Suprapubic skin (tissue), 4 donors: ENCODE measurements at regions not wholly inside any gene's neighbourhood (a gene's known extent, or its start where the extent isn't known, plus 50 kb on each side); places are given as distances from the start of the nearest gene placed in this dataset.

ENCODE experiments used
- DNase-seq, 2 donors: peaks; one replicate each; pipeline ENCODE4 v3.0.0-alpha.2; 2019; ENCODE audit warnings: low spot score in 2 of 2
- H3K27ac ChIP-seq: fragments of 200-600 bp; sonication (generic); one replicate; pipeline ENCODE4 v1.5.1; 2019
- H3K27me3 ChIP-seq: fragments of 200-600 bp; sonication (generic); one replicate; pipeline ENCODE4 v1.5.1; 2019
- H3K36me3 ChIP-seq: fragments of 200-600 bp; sonication (generic); one replicate; pipeline ENCODE4 v1.5.1; 2019
- H3K4me1 ChIP-seq: fragments of 200-600 bp; sonication (generic); one replicate; pipeline ENCODE4 v1.5.1; 2019
- H3K4me3 ChIP-seq: fragments of 200-600 bp; sonication (generic); one replicate; pipeline ENCODE4 v1.5.1; 2019; ENCODE audit warnings: mild to moderate bottlenecking
- H3K9me3 ChIP-seq: fragments of 200-600 bp; sonication (generic); one replicate; pipeline ENCODE4 v1.5.1; 2019
- EP300 ChIP-seq: sonication (generic); formaldehyde crosslinking; IDR thresholded peaks from one replicate; pipeline ENCODE4 v1.6.1; 2017; ENCODE audit warnings: antibody characterized with exemption
- POLR2A ChIP-seq, 2 donors: fragments of 450-650 bp; IDR thresholded peaks; one replicate each; pipeline ENCODE4 v1.6.1; 2017; ENCODE audit warnings: antibody characterized with exemption in 2 of 2, mild to moderate bottlenecking in 2 of 2, moderate library complexity in 2 of 2
- POLR2AphosphoS5 ChIP-seq, 3 donors: sonication (generic); formaldehyde crosslinking; IDR thresholded peaks; one replicate each; pipeline ENCODE4 v1.6.1; 2017; ENCODE audit warnings: antibody characterized with exemption in 3 of 3
- WGBS: methylation state at CpG from one replicate; pipeline ENCODE4 v1.1.5; 2018; 5-methylcytosine and 5-hydroxymethylcytosine counted together
- TF ChIP-seq, protein P1 (sequence below), 2 donors: fragments of 200-600 bp in 1 of 2; fragments of 450-650 bp in 1 of 2; sonication (generic) in 1 of 2; IDR thresholded peaks; one replicate each; pipeline ENCODE4 v1.5.1; 2016 to 2019; ENCODE audit warnings: antibody characterized with exemption in 2 of 2, mild to moderate bottlenecking in 1 of 2, moderate library complexity in 1 of 2

DNA sequence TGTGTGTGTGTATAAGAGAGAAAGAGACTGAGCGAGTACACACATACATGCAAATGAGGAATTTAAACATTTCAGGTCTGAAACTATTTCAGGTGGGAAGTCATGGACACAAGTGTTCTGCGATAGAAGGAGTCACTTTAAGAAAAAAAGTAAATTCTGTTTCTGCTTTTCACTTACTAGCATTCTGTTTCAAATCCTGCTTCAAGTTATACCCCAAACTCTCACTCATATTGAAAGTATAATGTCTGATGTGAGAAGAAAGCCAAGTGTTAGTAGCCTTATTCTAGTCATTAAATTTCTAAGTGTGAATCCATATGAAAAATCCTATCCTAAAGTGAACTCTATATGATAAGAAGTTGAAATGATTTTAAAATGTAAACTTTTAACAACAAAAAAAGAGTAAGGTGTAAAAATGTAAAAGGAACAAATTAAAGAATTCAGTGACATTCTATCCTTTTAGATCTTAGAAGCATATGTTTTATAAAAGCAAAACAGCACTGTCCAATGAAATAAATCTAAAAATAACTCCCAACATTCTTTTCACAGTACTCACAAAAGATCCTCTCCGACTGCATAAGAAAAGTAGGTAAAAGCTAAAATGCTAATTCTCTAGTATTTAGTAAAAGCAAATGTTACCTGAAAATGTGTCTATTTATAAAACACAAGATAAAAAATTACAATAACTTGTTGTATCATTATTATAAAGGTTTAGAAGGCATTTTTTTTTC lies 570.6 kb downstream of the ZEB2 start:
- 74% methylated on average over 3 of the region's 3 CpGs for WGBS
- Histone ChIP-seq H3K4me3 (peak overlapping the region; percentile 2), H3K4me1 (no peaks in the 10 kb centered on the region), H3K27ac (peak overlapping the region; percentile 57), H3K27me3 (no peaks in the 10 kb centered on the region), H3K36me3 (no peaks in the 10 kb centered on the region), H3K9me3 (no peaks in the 10 kb centered on the region)
- TF ChIP-seq POLR2AphosphoS5 (IDR thresholded peaks at IDR 0.05): no peak
- no peak for TF ChIP-seq EP300
- no peak for DNase-seq

DNA sequence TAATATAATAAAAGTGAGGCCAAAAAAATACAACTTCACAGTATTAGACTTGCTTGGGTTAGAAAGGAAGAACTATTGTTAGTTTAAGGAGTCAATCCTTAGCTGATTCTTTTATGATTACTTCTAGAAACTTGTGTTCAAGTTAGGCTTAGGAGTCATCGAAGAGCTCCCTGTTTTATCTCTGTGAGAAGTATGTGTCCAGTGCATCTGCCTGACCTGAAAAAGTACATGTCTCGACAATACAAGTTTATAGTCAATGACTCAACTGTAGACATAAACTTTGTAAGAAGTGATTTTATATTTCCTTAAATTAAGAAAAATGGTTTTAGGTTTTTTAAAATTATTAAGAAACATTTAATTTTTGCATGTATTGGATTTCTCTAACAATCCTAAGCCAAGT lies 571.2 kb downstream of the ZEB2 start:
- Histone ChIP-seq H3K4me3 (peak overlapping the region; percentile 2), H3K9me3 (no peaks in the 10 kb centered on the region), H3K27ac (peak overlapping the region; percentile 57), H3K36me3 (no peaks in the 10 kb centered on the region), H3K4me1 (no peaks in the 10 kb centered on the region), H3K27me3 (no peaks in the 10 kb centered on the region)
- TF ChIP-seq POLR2AphosphoS5 (IDR thresholded peaks at IDR 0.05) (no peak), POLR2A (IDR thresholded peaks at IDR 0.05) (no peak), EP300 (no peak)
- TF ChIP-seq, protein P1, sequence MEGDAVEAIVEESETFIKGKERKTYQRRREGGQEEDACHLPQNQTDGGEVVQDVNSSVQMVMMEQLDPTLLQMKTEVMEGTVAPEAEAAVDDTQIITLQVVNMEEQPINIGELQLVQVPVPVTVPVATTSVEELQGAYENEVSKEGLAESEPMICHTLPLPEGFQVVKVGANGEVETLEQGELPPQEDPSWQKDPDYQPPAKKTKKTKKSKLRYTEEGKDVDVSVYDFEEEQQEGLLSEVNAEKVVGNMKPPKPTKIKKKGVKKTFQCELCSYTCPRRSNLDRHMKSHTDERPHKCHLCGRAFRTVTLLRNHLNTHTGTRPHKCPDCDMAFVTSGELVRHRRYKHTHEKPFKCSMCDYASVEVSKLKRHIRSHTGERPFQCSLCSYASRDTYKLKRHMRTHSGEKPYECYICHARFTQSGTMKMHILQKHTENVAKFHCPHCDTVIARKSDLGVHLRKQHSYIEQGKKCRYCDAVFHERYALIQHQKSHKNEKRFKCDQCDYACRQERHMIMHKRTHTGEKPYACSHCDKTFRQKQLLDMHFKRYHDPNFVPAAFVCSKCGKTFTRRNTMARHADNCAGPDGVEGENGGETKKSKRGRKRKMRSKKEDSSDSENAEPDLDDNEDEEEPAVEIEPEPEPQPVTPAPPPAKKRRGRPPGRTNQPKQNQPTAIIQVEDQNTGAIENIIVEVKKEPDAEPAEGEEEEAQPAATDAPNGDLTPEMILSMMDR (IDR thresholded peaks at IDR 0.05): no peak
- DNase-seq: no peak
- 70% methylated on average over 2 of the region's 2 CpGs for WGBS

DNA sequence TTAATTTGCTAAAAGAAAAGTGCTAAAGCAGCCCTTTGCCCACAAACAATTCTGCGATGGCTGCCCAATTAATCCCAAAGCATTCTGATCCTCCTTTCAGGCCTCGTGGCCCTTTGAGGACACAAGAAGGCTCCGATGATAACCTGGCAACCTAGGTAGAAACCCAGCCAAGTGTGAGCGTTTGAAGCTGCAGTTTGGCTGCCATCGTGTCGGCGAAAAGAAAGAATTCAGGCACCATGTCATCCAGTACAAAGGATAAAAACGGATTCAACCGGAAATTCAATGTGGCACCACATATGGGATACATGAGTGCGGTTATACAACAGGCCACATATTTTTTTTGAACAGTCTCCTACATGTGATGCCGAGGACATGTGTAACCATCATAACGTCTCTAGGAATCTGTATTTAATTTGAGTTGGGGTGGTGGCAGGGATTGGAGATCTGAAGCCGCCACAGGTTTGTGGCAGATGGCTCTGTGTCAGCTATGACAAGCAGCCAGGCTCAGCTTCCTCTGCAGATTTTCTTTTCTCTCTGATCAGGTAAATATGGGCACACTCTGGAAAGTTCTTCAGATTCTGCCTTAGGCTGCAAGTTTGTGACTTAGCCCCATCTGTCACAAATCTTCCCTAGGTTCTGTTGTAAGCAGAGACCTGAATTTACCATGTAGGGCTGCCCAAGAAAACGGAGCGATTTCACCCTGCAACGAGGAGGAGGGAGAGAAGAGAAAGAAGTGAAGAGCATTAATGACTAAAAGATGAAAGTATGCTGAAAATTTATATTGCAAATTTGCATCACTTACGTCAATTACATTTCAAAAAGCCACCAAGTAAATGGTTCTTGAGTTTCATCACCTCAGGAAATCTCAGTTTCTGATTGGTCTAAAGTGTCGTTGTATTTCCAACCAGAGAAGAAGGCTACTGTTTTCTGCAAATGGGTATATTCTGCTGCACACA lies 573.2 kb downstream of the ZEB2 start:
- 79% methylated on average over 18 of the region's 18 CpGs for WGBS
- no peaks in the 10 kb centered on the region for H3K9me3 ChIP-seq
- no peaks in the 10 kb centered on the region for H3K4me1 ChIP-seq
- no peak for TF ChIP-seq POLR2AphosphoS5 (IDR thresholded peaks at IDR 0.05)
- TF ChIP-seq, protein P1 (IDR thresholded peaks at IDR 0.05): no peak
- no peak for TF ChIP-seq POLR2A (IDR thresholded peaks at IDR 0.05)
- TF ChIP-seq EP300: no peak
- H3K36me3 ChIP-seq: no peaks in the 10 kb centered on the region
- no peak for DNase-seq
- peak overlapping the region; percentile 2 for H3K4me3 ChIP-seq
- H3K27me3 ChIP-seq: no peaks in the 10 kb centered on the region
- peak overlapping the region; percentile 57 for H3K27ac ChIP-seq

DNA sequence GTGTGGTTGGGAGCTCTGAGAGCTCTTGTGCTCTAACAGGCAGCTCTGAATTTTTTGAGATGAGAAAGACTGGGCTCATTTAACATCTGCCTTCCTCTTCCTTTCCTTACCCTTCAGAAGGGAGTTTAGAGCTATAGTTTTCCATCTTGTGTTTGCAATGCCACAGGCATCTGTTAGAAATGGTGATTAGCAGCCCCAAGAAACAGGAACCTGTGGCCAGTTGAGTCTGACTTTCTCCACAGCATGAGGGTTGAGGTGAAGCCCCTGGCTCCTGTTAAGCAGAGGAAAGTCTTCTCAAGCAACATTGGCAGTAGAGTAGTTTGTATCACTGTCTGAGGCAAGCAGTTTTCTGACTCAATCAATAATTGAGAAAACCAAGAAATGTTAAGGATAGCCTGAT lies 577.4 kb downstream of the ZEB2 start:
- DNase-seq: no peak
- no peak overlapping the region for H3K27ac ChIP-seq
- H3K4me3 ChIP-seq: no peak overlapping the region
- TF ChIP-seq POLR2A (IDR thresholded peaks at IDR 0.05) (no peak), POLR2AphosphoS5 (IDR thresholded peaks at IDR 0.05) (no peak), EP300 (no peak)
- TF ChIP-seq, protein P1 (IDR thresholded peaks at IDR 0.05): no peak
- H3K27me3 ChIP-seq: peaks cover 2% of the 10 kb centered on the region
- peaks cover 9% of the 10 kb centered on the region for H3K4me1 ChIP-seq
- no peaks in the 10 kb centered on the region for H3K9me3 ChIP-seq
- no peaks in the 10 kb centered on the region for H3K36me3 ChIP-seq

DNA sequence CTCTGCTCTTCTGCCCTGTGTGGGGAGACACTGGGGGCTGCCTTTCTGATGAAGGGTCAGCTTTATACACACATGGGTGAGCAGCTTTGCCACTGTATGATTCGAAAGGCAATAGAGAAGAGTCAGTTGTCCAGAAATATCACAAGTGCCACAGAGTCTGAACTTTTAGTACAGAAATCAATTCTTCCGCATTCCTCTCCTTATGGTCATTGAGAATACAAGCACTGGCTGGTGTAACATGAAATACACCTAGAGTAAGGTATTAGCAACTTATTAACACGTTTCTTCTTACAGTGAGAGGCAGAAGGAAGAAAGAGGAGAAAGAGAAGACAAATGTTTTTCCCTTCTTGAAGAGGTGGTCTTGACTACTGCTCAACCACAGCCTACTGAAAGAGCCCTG lies 579.2 kb downstream of the ZEB2 start:
- peaks cover 13% of the 10 kb centered on the region for H3K27me3 ChIP-seq
- H3K4me3 ChIP-seq: no peak overlapping the region
- H3K27ac ChIP-seq: peak overlapping the region; percentile 45
- H3K36me3 ChIP-seq: no peaks in the 10 kb centered on the region
- 98% methylated on average over 3 of the region's 3 CpGs for WGBS
- peaks cover 21% of the 10 kb centered on the region for H3K4me1 ChIP-seq
- no peak for TF ChIP-seq POLR2A (IDR thresholded peaks at IDR 0.05)
- no peak for TF ChIP-seq EP300
- TF ChIP-seq POLR2AphosphoS5 (IDR thresholded peaks at IDR 0.05): no peak
- TF ChIP-seq, protein P1 (IDR thresholded peaks at IDR 0.05): no peak
- H3K9me3 ChIP-seq: no peaks in the 10 kb centered on the region
- DNase-seq: no peak
